SK-N-SH (cell line): ENCODE measurements at regions not wholly inside any gene's neighbourhood (a gene's known extent, or its start where the extent isn't known, plus 50 kb on each side); places are given as distances from the start of the nearest gene placed in this dataset.

Experiments used
- CHD2 ChIP-seq: fragments of 150-350 bp; IDR thresholded peaks from 2 replicates; pipeline ENCODE4 v1.6.1; 2018; ENCODE audit warnings: low read length; ENCODE audit not compliant: partially characterized antibody
- EZH2phosphoT487 ChIP-seq: fragments of 200-600 bp; sonication (generic); IDR thresholded peaks from 2 replicates; pipeline ENCODE4 v1.6.1; 2017; ENCODE audit warnings: low read depth, mixed run types, mild to moderate bottlenecking, antibody characterized with exemption, moderate library complexity, borderline replicate concordance
- GABPA ChIP-seq: IDR thresholded peaks from 2 replicates; pipeline ENCODE4 v1.4.0; 2012; ENCODE audit warnings: low read depth, mild to moderate bottlenecking
- NRF1 ChIP-seq: IDR thresholded peaks from 2 replicates; pipeline ENCODE4 v1.6.1; 2012; ENCODE audit warnings: low read depth, mild to moderate bottlenecking, low read length
- RFX5 ChIP-seq: IDR thresholded peaks from 2 replicates; pipeline ENCODE4 v1.6.1; 2012; ENCODE audit warnings: mild to moderate bottlenecking, improper control_type of control experiment, low read length
- YY1 ChIP-seq: IDR thresholded peaks from 2 replicates; pipeline ENCODE4 v1.4.0; 2012; ENCODE audit warnings: low read depth, mild to moderate bottlenecking
- TF ChIP-seq, protein P1 (sequence below): IDR thresholded peaks from 2 replicates; pipeline ENCODE4; 2012
- TF ChIP-seq, protein P2 (sequence below): fragments of 200-600 bp; sonication (generic); IDR thresholded peaks from 2 replicates; pipeline ENCODE4 v1.6.1; 2017; ENCODE audit warnings: antibody characterized with exemption, mild to moderate bottlenecking, moderate library complexity
- TF ChIP-seq, protein P3 (sequence below): IDR thresholded peaks from 2 replicates; pipeline ENCODE4 v1.6.1; 2012; ENCODE audit warnings: mild to moderate bottlenecking, low read depth, low read length, moderate library complexity
- TF ChIP-seq, protein P4 (sequence below): IDR thresholded peaks from 2 replicates; pipeline ENCODE4 v1.4.0; 2012; ENCODE audit warnings: low read depth, borderline replicate concordance

DNA sequence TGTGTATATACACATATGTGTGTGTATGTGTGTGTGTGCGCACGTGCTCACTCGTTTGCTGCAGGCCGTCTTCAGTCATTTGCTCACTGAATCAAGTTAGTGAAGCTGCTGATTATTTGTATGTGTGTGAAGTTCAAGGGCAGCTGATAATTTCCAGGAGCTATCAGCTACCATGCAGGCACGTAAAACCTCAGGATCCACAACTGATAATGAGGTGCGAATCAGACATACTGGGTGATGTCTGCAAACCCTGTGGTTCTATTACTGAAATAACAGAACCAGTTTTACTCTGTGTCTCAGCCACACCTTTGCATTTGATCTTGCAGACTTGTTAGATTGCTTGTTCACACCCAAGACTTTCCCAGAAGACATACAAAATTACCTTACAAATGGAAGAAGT, 257.6 kb downstream of the TAF11L14 start:
- TF ChIP-seq, protein P1, sequence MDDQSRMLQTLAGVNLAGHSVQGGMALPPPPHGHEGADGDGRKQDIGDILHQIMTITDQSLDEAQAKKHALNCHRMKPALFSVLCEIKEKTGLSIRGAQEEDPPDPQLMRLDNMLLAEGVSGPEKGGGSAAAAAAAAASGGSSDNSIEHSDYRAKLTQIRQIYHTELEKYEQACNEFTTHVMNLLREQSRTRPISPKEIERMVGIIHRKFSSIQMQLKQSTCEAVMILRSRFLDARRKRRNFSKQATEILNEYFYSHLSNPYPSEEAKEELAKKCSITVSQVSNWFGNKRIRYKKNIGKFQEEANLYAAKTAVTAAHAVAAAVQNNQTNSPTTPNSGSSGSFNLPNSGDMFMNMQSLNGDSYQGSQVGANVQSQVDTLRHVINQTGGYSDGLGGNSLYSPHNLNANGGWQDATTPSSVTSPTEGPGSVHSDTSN: no peak
- TF ChIP-seq, protein P2, sequence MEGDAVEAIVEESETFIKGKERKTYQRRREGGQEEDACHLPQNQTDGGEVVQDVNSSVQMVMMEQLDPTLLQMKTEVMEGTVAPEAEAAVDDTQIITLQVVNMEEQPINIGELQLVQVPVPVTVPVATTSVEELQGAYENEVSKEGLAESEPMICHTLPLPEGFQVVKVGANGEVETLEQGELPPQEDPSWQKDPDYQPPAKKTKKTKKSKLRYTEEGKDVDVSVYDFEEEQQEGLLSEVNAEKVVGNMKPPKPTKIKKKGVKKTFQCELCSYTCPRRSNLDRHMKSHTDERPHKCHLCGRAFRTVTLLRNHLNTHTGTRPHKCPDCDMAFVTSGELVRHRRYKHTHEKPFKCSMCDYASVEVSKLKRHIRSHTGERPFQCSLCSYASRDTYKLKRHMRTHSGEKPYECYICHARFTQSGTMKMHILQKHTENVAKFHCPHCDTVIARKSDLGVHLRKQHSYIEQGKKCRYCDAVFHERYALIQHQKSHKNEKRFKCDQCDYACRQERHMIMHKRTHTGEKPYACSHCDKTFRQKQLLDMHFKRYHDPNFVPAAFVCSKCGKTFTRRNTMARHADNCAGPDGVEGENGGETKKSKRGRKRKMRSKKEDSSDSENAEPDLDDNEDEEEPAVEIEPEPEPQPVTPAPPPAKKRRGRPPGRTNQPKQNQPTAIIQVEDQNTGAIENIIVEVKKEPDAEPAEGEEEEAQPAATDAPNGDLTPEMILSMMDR: no peak
- TF ChIP-seq RFX5 (no peak), YY1 (no peak), EZH2phosphoT487 (no peak), CHD2 (no peak), NRF1 (no peak), GABPA (no peak)
- TF ChIP-seq, protein P3, sequence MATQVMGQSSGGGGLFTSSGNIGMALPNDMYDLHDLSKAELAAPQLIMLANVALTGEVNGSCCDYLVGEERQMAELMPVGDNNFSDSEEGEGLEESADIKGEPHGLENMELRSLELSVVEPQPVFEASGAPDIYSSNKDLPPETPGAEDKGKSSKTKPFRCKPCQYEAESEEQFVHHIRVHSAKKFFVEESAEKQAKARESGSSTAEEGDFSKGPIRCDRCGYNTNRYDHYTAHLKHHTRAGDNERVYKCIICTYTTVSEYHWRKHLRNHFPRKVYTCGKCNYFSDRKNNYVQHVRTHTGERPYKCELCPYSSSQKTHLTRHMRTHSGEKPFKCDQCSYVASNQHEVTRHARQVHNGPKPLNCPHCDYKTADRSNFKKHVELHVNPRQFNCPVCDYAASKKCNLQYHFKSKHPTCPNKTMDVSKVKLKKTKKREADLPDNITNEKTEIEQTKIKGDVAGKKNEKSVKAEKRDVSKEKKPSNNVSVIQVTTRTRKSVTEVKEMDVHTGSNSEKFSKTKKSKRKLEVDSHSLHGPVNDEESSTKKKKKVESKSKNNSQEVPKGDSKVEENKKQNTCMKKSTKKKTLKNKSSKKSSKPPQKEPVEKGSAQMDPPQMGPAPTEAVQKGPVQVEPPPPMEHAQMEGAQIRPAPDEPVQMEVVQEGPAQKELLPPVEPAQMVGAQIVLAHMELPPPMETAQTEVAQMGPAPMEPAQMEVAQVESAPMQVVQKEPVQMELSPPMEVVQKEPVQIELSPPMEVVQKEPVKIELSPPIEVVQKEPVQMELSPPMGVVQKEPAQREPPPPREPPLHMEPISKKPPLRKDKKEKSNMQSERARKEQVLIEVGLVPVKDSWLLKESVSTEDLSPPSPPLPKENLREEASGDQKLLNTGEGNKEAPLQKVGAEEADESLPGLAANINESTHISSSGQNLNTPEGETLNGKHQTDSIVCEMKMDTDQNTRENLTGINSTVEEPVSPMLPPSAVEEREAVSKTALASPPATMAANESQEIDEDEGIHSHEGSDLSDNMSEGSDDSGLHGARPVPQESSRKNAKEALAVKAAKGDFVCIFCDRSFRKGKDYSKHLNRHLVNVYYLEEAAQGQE: no peak
- TF ChIP-seq, protein P4, sequence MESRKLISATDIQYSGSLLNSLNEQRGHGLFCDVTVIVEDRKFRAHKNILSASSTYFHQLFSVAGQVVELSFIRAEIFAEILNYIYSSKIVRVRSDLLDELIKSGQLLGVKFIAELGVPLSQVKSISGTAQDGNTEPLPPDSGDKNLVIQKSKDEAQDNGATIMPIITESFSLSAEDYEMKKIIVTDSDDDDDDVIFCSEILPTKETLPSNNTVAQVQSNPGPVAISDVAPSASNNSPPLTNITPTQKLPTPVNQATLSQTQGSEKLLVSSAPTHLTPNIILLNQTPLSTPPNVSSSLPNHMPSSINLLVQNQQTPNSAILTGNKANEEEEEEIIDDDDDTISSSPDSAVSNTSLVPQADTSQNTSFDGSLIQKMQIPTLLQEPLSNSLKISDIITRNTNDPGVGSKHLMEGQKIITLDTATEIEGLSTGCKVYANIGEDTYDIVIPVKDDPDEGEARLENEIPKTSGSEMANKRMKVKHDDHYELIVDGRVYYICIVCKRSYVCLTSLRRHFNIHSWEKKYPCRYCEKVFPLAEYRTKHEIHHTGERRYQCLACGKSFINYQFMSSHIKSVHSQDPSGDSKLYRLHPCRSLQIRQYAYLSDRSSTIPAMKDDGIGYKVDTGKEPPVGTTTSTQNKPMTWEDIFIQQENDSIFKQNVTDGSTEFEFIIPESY: no peak
